ENCODE measurements at regions not wholly inside any gene's neighbourhood (a gene's known extent, or its start where the extent isn't known, plus 50 kb on each side); places are given as distances from the start of the nearest gene placed in this dataset.

GRCh38 chr6:158895661-158896060 is 76.5 kb upstream of the EZR start:
- TF ChIP-seq CTCF (conservative IDR thresholded peaks at IDR 0.05; ENCODE audit: low read length) (no peak), EZH2phosphoT487 (IDR thresholded peaks at IDR 0.05; ENCODE audit: borderline replicate concordance) (no peak)
